Hepatocyte (in vitro differentiated cells): ENCODE measurements at regions not wholly inside any gene's neighbourhood (a gene's known extent, or its start where the extent isn't known, plus 50 kb on each side); places are given as distances from the start of the nearest gene placed in this dataset.

Experiments
- DNase-seq: peaks from one replicate; pipeline ENCODE4 v3.0.0-alpha.2; 2016; ENCODE audit warnings: low spot score
- H2AFZ ChIP-seq: fragments of 200-600 bp; sonication (generic); 2 replicates; pipeline ENCODE4 v1.6.0; 2016; ENCODE audit warnings: antibody characterized with exemption, mild to moderate bottlenecking
- H3K27ac ChIP-seq: fragments of 200-600 bp; sonication (generic); 2 replicates; pipeline ENCODE4 v1.5.1; 2016; ENCODE audit warnings: mild to moderate bottlenecking
- H3K27me3 ChIP-seq: fragments of 200-600 bp; sonication (generic); 2 replicates; pipeline ENCODE4 v1.6.1; 2016
- H3K36me3 ChIP-seq: fragments of 200-600 bp; sonication (generic); replicated peaks from 2 replicates; pipeline ENCODE4 v1.5.1; 2016; ENCODE audit warnings: low read depth; ENCODE audit not compliant: insufficient read depth
- H3K4me1 ChIP-seq: fragments of 200-600 bp; sonication (generic); 2 replicates; pipeline ENCODE4 v1.5.1; 2016; ENCODE audit warnings: mild to moderate bottlenecking, moderate library complexity; ENCODE audit not compliant: insufficient read depth
- H3K4me2 ChIP-seq: fragments of 200-600 bp; sonication (generic); 2 replicates; pipeline ENCODE4 v1.6.0; 2016
- H3K4me3 ChIP-seq: fragments of 200-600 bp; sonication (generic); 2 replicates; pipeline ENCODE4 v1.5.1; 2016; ENCODE audit warnings: mild to moderate bottlenecking
- H3K79me2 ChIP-seq: fragments of 200-600 bp; sonication (generic); 2 replicates; pipeline ENCODE4 v1.6.0; 2017; ENCODE audit warnings: mild to moderate bottlenecking
- H3K9me2 ChIP-seq: fragments of 200-600 bp; sonication (generic); replicated peaks from 2 replicates; pipeline ENCODE4 v1.6.0; 2017; ENCODE audit warnings: mild to moderate bottlenecking; ENCODE audit not compliant: insufficient read depth
- H3K9me3 ChIP-seq: fragments of 200-600 bp; sonication (generic); 2 replicates; pipeline ENCODE4 v1.5.1; 2016; ENCODE audit warnings: low read depth, mild to moderate bottlenecking
- H4K20me1 ChIP-seq: fragments of 200-600 bp; sonication (generic); 2 replicates; pipeline ENCODE4 v1.6.0; 2016; ENCODE audit warnings: mild to moderate bottlenecking; ENCODE audit not compliant: insufficient read depth, poor library complexity, severe bottlenecking
- CTCF ChIP-seq: fragments of 200-600 bp; sonication (generic); IDR thresholded peaks from 2 replicates; pipeline ENCODE4 v1.5.1; 2016; ENCODE audit warnings: antibody characterized with exemption, mild to moderate bottlenecking; ENCODE audit not compliant: poor library complexity
- EZH2 ChIP-seq: fragments of 200-600 bp; sonication (generic); IDR thresholded peaks from 2 replicates; pipeline ENCODE4 v1.6.1; 2016; ENCODE audit warnings: antibody characterized with exemption, mild to moderate bottlenecking, borderline replicate concordance
- EZH2phosphoT487 ChIP-seq: fragments of 200-600 bp; sonication (generic); IDR thresholded peaks from one replicate; pipeline ENCODE4 v1.6.1; 2018; ENCODE audit warnings: antibody characterized with exemption, mild to moderate bottlenecking, low read depth, moderate library complexity; ENCODE audit not compliant: unreplicated experiment, severe bottlenecking
- WGBS: methylation state at CpG from one replicate; pipeline ENCODE4 v1.1.6; 2016; ENCODE audit warnings: low lambda C conversion rate; ENCODE audit errors: missing lambda C conversion rate; 5-methylcytosine and 5-hydroxymethylcytosine counted together

- no peak for DNase-seq
- Histone ChIP-seq H3K36me3 (no peaks in the 10 kb centered on the region), H4K20me1 (no peaks in the 10 kb centered on the region), H3K79me2 (no peaks in the 10 kb centered on the region), H3K27ac (no peak overlapping the region), H3K4me3 (no peak overlapping the region), H2AFZ (no peak overlapping the region), H3K4me1 (peaks cover 4% of the 10 kb centered on the region), H3K9me2 (no peaks in the 10 kb centered on the region), H3K4me2 (no peak overlapping the region), H3K9me3 (no peaks in the 10 kb centered on the region), H3K27me3 (peaks cover 45% of the 10 kb centered on the region)
- TF ChIP-seq EZH2 (no peak), EZH2phosphoT487 (no peak), CTCF (no peak)
- 45% methylated on average over 8 of the region's 8 CpGs for WGBS
Observed at GRCh38 chr7:42292991-42293521, 56.0 kb upstream of the GLI3 start.

GRCh38 chr7:42289473-42289872 is 52.5 kb upstream of the GLI3 start:
- TF ChIP-seq EZH2phosphoT487: no peak
- TF ChIP-seq EZH2: no peak
- no peak for TF ChIP-seq CTCF
- WGBS: 91% methylated on average over 1 of the region's 1 CpG
- no peaks in the 10 kb centered on the region for H4K20me1 ChIP-seq
- H3K4me2 ChIP-seq: no peak overlapping the region
- H3K9me2 ChIP-seq: no peaks in the 10 kb centered on the region
- H3K4me3 ChIP-seq: no peak overlapping the region
- no peak overlapping the region for H2AFZ ChIP-seq
- H3K27ac ChIP-seq: no peak overlapping the region
- DNase-seq: no peak
- H3K4me1 ChIP-seq: peaks cover 9% of the 10 kb centered on the region
- peaks cover 46% of the 10 kb centered on the region for H3K27me3 ChIP-seq
- H3K36me3 ChIP-seq: no peaks in the 10 kb centered on the region
- no peaks in the 10 kb centered on the region for H3K79me2 ChIP-seq
- H3K9me3 ChIP-seq: no peaks in the 10 kb centered on the region
